Panc1 (cell line): ENCODE measurements at regions not wholly inside any gene's neighbourhood (a gene's known extent, or its start where the extent isn't known, plus 50 kb on each side); places are given as distances from the start of the nearest gene placed in this dataset.

Experiments used
- CTCF ChIP-seq: fragments of 450-650 bp; IDR thresholded peaks from 2 replicates; pipeline ENCODE4 v1.5.1; 2017; ENCODE audit warnings: mild to moderate bottlenecking
- POLR2AphosphoS5 ChIP-seq: IDR thresholded peaks from 2 replicates; pipeline ENCODE4 v1.6.1; 2012; ENCODE audit warnings: mild to moderate bottlenecking, low read depth, low read length, moderate library complexity
- SIN3A ChIP-seq: IDR thresholded peaks from 2 replicates; pipeline ENCODE4 v1.6.1; 2012; ENCODE audit warnings: low read depth, mild to moderate bottlenecking, low read length, moderate library complexity, borderline replicate concordance; ENCODE audit not compliant: insufficient read depth

- no peak for TF ChIP-seq CTCF
- TF ChIP-seq POLR2AphosphoS5 = no peak
- no peak for TF ChIP-seq SIN3A
Observed at GRCh38 chr1:13921190-13921589, 221.2 kb downstream of the PRDM2 start.
